ENCODE measurements at regions not wholly inside any gene's neighbourhood (a gene's known extent, or its start where the extent isn't known, plus 50 kb on each side); places are given as distances from the start of the nearest gene placed in this dataset.

DNA sequence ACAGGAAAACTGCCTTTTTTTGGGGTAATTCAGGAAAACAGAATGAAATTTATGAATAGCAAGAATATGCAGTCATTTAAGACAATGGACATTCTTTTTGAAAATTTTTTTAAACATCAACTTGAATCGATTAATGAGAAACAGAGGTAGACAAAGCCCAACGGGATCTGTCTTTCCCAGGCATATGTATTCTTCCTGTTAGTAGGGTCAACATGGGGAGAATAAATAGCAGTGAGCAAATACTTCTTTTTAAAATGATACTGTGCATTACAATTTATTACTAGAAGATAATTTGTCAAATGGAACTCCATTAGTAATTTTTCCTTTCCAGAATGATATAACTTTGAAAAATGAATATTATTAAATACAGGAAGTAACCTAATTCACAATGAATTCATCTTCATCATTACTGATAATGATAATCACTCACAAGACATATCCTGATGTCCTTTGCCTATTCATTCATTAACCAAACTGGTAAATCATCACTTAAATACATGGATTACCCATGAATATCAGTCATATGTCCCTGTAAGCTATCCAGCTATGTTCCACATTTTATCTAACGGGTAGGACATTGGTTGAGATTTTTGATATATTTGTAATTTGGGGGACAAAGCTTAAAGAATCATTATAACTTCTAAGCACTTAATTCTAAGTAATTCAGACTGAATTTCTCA lies 209.2 kb upstream of the CDIN1 start:
- no peak for DNase-seq

- DNase-seq, result no peak
Observed at GRCh38 chr15:36370731-36371112, 208.7 kb upstream of the CDIN1 start.

GRCh38 chr15:36371509-36371908 lies 207.9 kb upstream of the CDIN1 start:
- no peak for DNase-seq

DNA sequence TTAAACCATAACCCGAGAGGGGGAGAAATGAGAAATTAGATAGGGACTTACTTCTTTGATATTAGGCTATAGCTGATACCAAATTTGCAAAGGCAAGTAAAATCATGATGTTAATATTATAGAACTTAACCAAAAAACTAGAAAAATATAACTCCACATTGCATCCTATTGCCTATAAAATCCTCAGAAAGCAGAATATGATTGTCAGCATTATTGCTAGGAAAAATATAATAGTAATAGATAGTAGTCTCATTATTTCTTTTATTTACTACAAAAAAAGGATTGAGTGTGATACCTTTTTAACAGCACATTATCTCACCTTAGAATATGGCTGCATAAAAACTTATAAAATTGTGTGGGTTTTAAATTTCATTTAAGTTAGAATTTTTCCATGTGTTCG lies 206.5 kb upstream of the CDIN1 start:
- DNase-seq, result no peak

DNA sequence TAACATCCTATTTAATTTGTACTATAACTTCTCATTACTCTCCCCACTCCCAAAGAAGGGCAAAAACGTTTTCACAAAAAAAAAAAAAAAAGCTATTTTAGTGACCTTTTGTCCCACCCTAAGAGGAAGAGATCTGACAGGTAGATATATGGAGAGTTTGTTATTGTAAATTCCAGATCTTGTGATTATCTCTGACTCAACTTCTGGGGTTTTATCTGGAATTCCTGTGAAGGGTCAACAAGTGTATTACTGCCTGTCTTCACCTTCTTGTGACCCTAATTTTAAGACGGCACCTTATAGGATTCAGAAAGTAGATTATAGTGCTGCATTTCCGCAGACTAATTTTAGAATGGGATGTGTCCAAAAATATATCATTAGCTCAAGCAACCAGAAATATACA lies 205.9 kb upstream of the CDIN1 start:
- DNase-seq, result no peak

DNA sequence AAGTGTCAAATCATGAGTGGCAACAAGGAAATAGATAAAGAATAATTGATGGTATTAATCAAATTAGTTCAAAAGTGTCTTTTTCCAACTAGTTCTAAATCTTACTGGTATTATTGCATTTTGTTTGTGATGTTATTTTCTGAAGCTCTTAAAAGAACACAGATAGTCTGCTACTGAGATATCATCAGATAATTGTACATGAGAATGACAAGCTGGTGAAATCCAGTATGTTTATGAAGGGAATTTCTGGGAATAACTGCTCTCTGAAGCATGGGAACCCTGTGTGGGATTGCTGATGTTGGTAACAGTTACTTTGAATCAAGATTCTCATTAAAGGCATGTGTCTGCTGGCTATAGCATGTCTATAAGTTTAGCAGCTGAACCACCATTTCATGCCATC lies 190.3 kb upstream of the CDIN1 start:
- no peak for DNase-seq

DNA sequence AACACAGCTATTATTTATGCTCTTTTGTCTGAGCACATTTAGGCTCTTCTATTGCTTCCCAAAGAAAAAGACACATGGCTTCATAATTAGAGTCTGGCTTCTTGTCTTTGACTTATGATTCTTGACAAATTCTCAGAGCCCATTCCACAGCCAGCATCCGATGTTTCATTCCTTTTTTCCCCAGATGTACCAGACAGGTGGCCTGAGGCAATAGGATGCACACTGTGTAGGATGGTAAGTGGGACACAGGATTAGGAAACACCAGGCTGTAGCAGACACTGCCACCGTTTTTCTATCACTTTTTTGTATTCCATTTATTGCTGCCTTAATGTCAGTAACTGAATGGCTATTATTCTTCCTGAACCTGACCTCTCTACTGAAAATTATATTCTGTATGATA lies 188.9 kb upstream of the CDIN1 start:
- DNase-seq, result no peak

DNA sequence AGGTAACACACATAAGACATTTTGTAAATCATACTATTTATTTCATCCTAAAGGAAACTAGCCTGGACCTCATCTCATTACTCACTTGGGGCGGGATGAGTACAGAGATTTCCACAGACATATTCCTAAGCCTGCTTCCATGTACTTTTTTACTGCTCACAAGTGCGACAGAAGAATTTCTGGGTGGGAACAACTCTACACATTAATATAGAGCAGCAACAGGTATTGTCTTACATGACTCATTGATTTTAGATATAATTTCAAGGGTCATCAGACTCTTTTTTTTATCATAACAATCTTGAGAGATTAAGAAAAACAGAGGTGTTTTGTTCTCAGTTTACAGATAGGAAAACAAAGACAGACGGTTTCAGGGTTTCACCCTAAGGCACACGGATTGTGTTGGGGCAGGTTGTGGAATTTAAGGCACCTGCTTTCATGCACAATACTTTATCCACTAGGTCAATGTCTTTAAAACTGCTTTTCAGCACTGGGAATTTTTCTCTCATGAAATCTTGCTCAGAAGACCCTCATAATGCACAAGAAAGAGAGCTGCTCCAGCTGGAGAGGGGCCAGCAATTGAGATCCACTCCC lies 186.7 kb upstream of the CDIN1 start:
- DNase-seq, result no peak

GRCh38 chr15:36398212-36398611 lies 181.2 kb upstream of the CDIN1 start:
- DNase-seq, result no peak

DNA sequence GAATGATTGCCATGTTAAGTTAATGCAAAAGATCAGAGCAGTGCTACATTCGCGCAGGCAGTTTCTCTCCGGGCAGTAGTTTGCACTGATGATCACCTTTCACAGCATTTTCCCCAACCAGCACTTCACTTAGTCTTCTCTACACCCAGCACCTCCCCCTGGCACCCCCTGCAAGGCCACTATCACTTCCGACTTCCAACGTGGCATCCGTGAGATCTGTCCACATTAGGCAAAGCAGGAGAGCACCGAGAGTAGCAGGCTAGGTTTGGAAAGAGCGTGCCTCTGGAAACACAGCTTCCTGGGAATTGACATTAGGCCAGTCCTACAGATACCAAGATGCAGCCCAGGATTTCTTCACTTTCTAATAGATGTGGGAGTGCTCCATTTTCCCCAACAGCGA lies 180.2 kb upstream of the CDIN1 start:
- DNase-seq, result no peak

GRCh38 chr15:36400936-36401585 lies 178.4 kb upstream of the CDIN1 start:
- no peak for DNase-seq

- DNase-seq, result no peak
Observed at GRCh38 chr15:36401586-36401966, 177.8 kb upstream of the CDIN1 start.

- no peak for DNase-seq
Observed at GRCh38 chr15:36403351-36403750, 176.1 kb upstream of the CDIN1 start.

DNA sequence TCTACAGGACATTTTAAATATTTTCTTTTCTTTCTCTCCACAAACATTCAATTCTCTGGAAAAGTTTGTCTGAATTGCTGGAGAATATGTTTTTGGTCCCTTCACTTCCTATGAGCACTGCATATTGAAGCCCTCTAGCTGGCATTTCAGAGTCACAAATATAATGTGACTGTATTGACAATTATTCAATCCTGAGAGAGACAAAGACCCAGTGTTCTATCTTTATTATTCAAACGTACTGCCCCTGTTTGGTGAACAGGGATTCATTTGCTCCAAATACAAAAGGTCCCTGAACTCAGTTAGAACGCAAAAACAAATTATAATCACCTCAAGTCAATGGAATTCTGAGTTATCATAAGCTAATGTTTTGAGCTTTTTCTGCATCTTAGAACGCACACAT lies 173.1 kb upstream of the CDIN1 start:
- no peak for DNase-seq

GRCh38 chr15:36406911-36407310 lies 172.5 kb upstream of the CDIN1 start:
- no peak for DNase-seq

- DNase-seq, result no peak
Observed at GRCh38 chr15:36407647-36408046, 171.8 kb upstream of the CDIN1 start.

GRCh38 chr15:36409819-36410218 lies 169.6 kb upstream of the CDIN1 start:
- no peak for DNase-seq

- no peak for DNase-seq
Observed at GRCh38 chr15:36414670-36415069, 164.8 kb upstream of the CDIN1 start.

DNA sequence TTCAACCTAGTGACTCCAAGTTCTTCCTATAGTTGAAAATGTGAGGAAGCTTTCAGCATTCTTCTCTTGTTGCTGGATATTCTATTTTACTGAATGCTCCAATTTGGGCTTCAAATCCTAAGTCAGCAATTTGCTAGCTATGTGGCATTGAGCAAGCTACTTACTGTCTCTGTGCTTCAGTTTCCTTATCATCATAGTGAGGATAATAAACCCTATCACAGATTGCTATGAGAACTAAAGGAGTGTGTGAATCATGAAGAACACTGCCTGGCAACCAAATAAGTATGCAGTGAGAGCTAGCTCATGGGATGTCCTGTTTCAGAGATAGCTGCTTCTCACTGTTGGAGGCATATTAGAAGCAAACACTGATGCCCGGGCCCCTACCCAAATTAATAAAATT lies 163.8 kb upstream of the CDIN1 start:
- no peak for DNase-seq

GRCh38 chr15:36422631-36423030 lies 156.8 kb upstream of the CDIN1 start:
- DNase-seq, result no peak

GRCh38 chr15:36426691-36427090 lies 152.7 kb upstream of the CDIN1 start:
- no peak for DNase-seq

GRCh38 chr15:36428102-36428845 lies 151.2 kb upstream of the CDIN1 start:
- no peak for DNase-seq

DNA sequence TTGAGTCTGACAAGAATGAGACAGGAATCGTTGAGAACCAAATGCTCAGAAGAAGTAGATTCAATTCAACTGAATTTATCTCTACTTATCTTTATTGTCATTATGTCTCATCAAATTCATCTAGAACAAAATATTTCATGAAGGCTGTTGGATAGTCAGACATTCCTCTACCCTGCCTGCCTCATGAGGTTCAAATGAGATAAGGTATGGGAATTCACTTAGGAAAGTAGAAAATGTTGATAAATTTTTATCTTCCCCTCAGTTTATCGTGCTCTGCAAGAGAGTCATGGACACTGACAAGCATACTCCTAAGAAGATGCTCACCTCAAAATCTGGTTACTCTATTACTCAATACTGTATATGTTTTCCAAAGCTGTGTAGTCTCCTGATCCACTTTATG lies 149.7 kb upstream of the CDIN1 start:
- DNase-seq, result no peak

DNA sequence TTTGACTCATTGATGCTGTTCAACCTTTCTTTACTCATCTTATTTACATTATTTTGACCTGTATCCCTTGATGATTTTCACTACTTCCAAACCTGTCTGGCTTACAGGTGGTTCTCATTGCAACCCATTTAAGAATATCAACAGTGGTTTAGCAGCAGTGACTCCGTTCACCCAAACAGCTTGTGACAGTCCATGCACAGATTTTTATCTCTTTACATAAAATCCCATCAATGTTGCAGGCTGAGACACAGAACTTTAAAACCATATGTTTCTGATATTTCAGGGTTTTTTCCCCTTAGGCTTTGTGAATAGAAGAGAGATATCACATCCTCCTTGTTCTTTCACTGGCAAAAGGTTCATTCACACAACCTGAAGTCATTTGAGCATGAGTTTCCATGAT lies 149.1 kb upstream of the CDIN1 start:
- no peak for DNase-seq

Data from NCI-H1048 (cell line).